RWPE1 (cell line): ENCODE measurements at regions not wholly inside any gene's neighbourhood (a gene's known extent, or its start where the extent isn't known, plus 50 kb on each side); places are given as distances from the start of the nearest gene placed in this dataset.
A peak's percentile ranks its signal among the peaks of the same experiment; 100 is the strongest.
"Not testable (repeated sequence)": the region's sequence is repeated elsewhere in the genome, so short reads cannot be mapped to it uniquely, and the experiment has no call there.

Experiments used
- CTCF ChIA-PET: fragments of 350-600 bp; sonication (Branson Sonifier 250); formaldehyde crosslinking; extraction: SDS; loops from one replicate; lab custom pipeline; 2021; lab: Yijun Ruan, JAX
- POLR2A ChIA-PET: fragments of 400-600 bp; formaldehyde crosslinking; extraction: SDS; loops from one replicate; lab custom pipeline; 2020; ENCODE audit warnings: antibody characterized with exemption; ENCODE audit not compliant: low non-redundant PET; lab: Yijun Ruan, JAX
- DNase-seq: peaks from one replicate; pipeline ENCODE4 v3.0.0; 2012; ENCODE audit warnings: low spot score
- H3K27ac ChIP-seq: fragments of 450-650 bp; 2 replicates; pipeline ENCODE4 v1.5.1; 2017
- CTCF ChIP-seq: fragments of 450-650 bp; conservative IDR thresholded peaks from 2 replicates; pipeline ENCODE4 v1.5.1; 2017; ENCODE audit warnings: low read depth, mild to moderate bottlenecking

- CTCF ChIA-PET = no interaction called here
- TF ChIP-seq CTCF = no peak
- POLR2A ChIA-PET = no interaction called here
- DNase-seq = no peak
- no peak overlapping the region for H3K27ac ChIP-seq
Observed at GRCh38 chr6:90457867-90458259, 129.0 kb downstream of the MAP3K7 start.

GRCh38 chr6:90456997-90457866 lies 129.6 kb downstream of the MAP3K7 start:
- POLR2A ChIA-PET, H3K27ac ChIP-seq, DNase-seq: not testable (repeated sequence)
- CTCF ChIA-PET = interaction anchor here (0.6 kb wide), 1 partner anchor 80 kb away, joined by 3 read pairs; no protein-coding TSS in a partner anchor

- H3K27ac ChIP-seq = no peak overlapping the region
- POLR2A ChIA-PET = no interaction called here
- CTCF ChIA-PET = no interaction called here
- no peak for DNase-seq
- TF ChIP-seq CTCF = no peak
Observed at GRCh38 chr6:90456001-90456400, 130.9 kb downstream of the MAP3K7 start.

- ChIA-PET POLR2A (no interaction called here), CTCF (interaction anchor here (0.7 kb wide), 1 partner anchor 24 kb away, joined by 3 read pairs; no protein-coding TSS in a partner anchor)
- no peak overlapping the region for H3K27ac ChIP-seq
- DNase-seq = peak; percentile 34
- no peak for TF ChIP-seq CTCF
Observed at GRCh38 chr6:90454836-90455427, 131.9 kb downstream of the MAP3K7 start.

GRCh38 chr6:90450268-90450953 lies 136.5 kb downstream of the MAP3K7 start:
- TF ChIP-seq CTCF = no peak
- POLR2A ChIA-PET = no interaction called here
- H3K27ac ChIP-seq = no peak overlapping the region
- DNase-seq = no peak
- CTCF ChIA-PET = no interaction called here

GRCh38 chr6:90449311-90449710 lies 137.6 kb downstream of the MAP3K7 start:
- POLR2A ChIA-PET = no interaction called here
- DNase-seq = no peak
- no peak overlapping the region for H3K27ac ChIP-seq
- no peak for TF ChIP-seq CTCF
- CTCF ChIA-PET = no interaction called here
